ENCODE measurements at regions not wholly inside any gene's neighbourhood (a gene's known extent, or its start where the extent isn't known, plus 50 kb on each side); places are given as distances from the start of the nearest gene placed in this dataset.

DNA sequence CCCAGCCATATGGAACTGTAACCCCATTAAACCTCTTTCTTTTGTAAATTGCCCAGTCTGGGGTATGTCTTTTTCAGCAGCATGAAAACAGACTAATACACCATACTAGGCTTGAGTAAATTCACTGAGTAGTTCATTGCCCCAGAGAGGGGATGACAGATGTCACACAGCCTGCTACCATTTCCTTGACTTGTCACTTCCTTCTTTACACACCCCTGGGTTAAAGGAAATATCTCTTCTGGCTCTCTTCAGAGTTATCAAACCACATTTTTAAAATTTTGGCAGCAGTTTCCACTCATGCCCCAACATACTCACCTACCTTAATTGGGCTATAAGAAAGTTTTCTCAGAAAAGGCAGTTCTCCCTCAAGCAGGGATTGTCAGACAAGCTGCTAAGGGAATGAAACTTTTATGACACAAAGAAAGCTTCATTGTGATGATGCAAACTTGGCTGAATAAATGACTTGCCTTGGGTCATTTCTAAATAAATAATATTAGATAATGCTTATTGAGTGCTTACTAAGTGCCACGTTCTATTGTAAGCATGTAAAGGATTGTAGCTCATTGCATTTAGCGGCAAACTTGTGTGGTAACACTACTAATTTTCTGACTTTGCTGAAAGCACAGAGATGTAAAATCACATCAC is 68.0 kb upstream of the RBMS3 start:
- Histone ChIP-seq H3K27me3 (ENCODE audit: insufficient read depth, low read depth) (no peaks in the 10 kb centered on the region), H2AFZ (ENCODE audit: low read depth) (no peak overlapping the region), H3K4me3 (IDR thresholded peaks at IDR 0.05; ENCODE audit: insufficient read depth, low read depth, low read length) (no peak overlapping the region), H3K4me1 (ENCODE audit: low read depth, poor library complexity, severe bottlenecking) (no peaks in the 10 kb centered on the region), H3K79me2 (ENCODE audit: insufficient read depth, low read depth) (no peaks in the 10 kb centered on the region), H4K20me1 (ENCODE audit: insufficient read depth) (no peaks in the 10 kb centered on the region), H3K4me2 (no peak overlapping the region), H3K36me3 (ENCODE audit: insufficient read depth) (no peaks in the 10 kb centered on the region), H3K27ac (no peak overlapping the region), H3K9ac (no peak overlapping the region)
- no peak for TF ChIP-seq CTCF (conservative IDR thresholded peaks at IDR 0.05; ENCODE audit: low read depth, low read length)

- H3K27me3 ChIP-seq (ENCODE audit: insufficient read depth, low read depth), result no peaks in the 10 kb centered on the region
- no peak overlapping the region for H2AFZ ChIP-seq (ENCODE audit: low read depth)
- no peak overlapping the region for H3K4me3 ChIP-seq (IDR thresholded peaks at IDR 0.05; ENCODE audit: insufficient read depth, low read depth, low read length)
- H3K79me2 ChIP-seq (ENCODE audit: insufficient read depth, low read depth), result no peaks in the 10 kb centered on the region
- H3K36me3 ChIP-seq (ENCODE audit: insufficient read depth), result no peaks in the 10 kb centered on the region
- H3K4me1 ChIP-seq (ENCODE audit: low read depth, poor library complexity, severe bottlenecking), result no peaks in the 10 kb centered on the region
- H3K4me2 ChIP-seq, result no peak overlapping the region
- TF ChIP-seq CTCF (conservative IDR thresholded peaks at IDR 0.05; ENCODE audit: low read depth, low read length), result no peak
- H4K20me1 ChIP-seq (ENCODE audit: insufficient read depth), result no peaks in the 10 kb centered on the region
- H3K9ac ChIP-seq, result no peak overlapping the region
- H3K27ac ChIP-seq, result no peak overlapping the region
These were observed 66.7 kb upstream of the RBMS3 start for GRCh38 chr3:29214009-29214658.

DNA sequence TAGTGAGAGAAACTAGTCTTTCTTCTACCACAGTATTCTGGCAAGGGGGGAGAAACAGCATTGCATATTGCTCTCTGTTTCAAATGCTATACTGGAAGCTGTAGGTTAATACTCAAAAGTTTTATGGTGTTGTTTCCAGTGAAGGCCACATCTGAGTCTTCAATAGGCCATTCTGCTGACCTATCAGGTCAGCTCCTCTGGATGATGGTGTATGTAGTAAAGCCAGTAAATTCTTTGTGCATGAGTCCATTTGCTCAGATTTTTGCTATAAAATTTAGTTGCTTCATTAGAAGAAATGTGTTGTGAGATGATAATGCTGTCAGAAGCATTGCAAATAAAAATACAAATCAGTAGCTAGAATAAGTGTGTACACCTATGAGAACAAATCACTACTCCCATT is 64.9 kb upstream of the RBMS3 start:
- Histone ChIP-seq H2AFZ (ENCODE audit: low read depth) (no peak overlapping the region), H4K20me1 (ENCODE audit: insufficient read depth) (no peaks in the 10 kb centered on the region), H3K9ac (no peak overlapping the region), H3K27me3 (ENCODE audit: insufficient read depth, low read depth) (no peaks in the 10 kb centered on the region), H3K36me3 (ENCODE audit: insufficient read depth) (no peaks in the 10 kb centered on the region), H3K4me3 (IDR thresholded peaks at IDR 0.05; ENCODE audit: insufficient read depth, low read depth, low read length) (no peak overlapping the region), H3K79me2 (ENCODE audit: insufficient read depth, low read depth) (no peaks in the 10 kb centered on the region), H3K4me1 (ENCODE audit: low read depth, poor library complexity, severe bottlenecking) (no peaks in the 10 kb centered on the region), H3K4me2 (no peak overlapping the region), H3K27ac (no peak overlapping the region)
- no peak for TF ChIP-seq CTCF (conservative IDR thresholded peaks at IDR 0.05; ENCODE audit: low read depth, low read length)

DNA sequence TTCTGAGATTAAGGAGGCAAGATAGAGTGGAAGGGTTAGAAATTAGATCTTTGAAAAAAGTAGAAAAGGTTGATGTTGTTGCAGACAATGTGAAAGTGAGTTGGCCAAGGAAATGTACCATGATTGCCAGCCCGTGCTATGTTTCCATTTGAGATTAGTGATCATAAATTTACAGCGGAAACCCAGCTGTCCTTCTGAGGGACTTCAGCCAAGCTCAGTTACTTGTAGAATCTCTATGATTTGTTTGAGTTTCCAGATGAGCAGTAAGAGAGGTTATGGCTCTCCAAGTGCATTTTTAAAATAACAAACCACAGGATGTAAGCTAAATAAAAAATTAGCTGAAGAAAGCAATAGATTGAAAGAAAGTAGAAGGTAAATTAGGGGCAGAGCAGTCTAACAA is 54.2 kb upstream of the RBMS3 start:
- H3K4me2 ChIP-seq, result no peak overlapping the region
- H3K4me1 ChIP-seq (ENCODE audit: low read depth, poor library complexity, severe bottlenecking), result no peaks in the 10 kb centered on the region
- TF ChIP-seq CTCF (conservative IDR thresholded peaks at IDR 0.05; ENCODE audit: low read depth, low read length), result no peak
- H3K27me3 ChIP-seq (ENCODE audit: insufficient read depth, low read depth), result no peaks in the 10 kb centered on the region
- no peaks in the 10 kb centered on the region for H3K79me2 ChIP-seq (ENCODE audit: insufficient read depth, low read depth)
- no peak overlapping the region for H2AFZ ChIP-seq (ENCODE audit: low read depth)
- H4K20me1 ChIP-seq (ENCODE audit: insufficient read depth), result no peaks in the 10 kb centered on the region
- no peaks in the 10 kb centered on the region for H3K36me3 ChIP-seq (ENCODE audit: insufficient read depth)
- H3K4me3 ChIP-seq (IDR thresholded peaks at IDR 0.05; ENCODE audit: insufficient read depth, low read depth, low read length), result no peak overlapping the region
- no peak overlapping the region for H3K9ac ChIP-seq
- no peak overlapping the region for H3K27ac ChIP-seq
